Body of pancreas (tissue), 4 donors: ENCODE measurements at regions not wholly inside any gene's neighbourhood (a gene's known extent, or its start where the extent isn't known, plus 50 kb on each side); places are given as distances from the start of the nearest gene placed in this dataset.
"Not testable (repeated sequence)": the region's sequence is repeated elsewhere in the genome, so short reads cannot be mapped to it uniquely, and the experiment has no call there.

Experiments used
- POLR2A ChIP-seq, 3 donors: fragments of 450-650 bp; IDR thresholded peaks; one replicate each; pipeline ENCODE4 v1.6.1; 2016; ENCODE audit warnings: antibody characterized with exemption in 3 of 3, mild to moderate bottlenecking in 2 of 3
- TF ChIP-seq, protein P1 (sequence below), 7 experiments: fragments of 450-650 bp in 4 of 7; fragments of 200-600 bp in 3 of 7; sonication (generic) in 3 of 7; IDR thresholded peaks; one replicate each; pipeline ENCODE4 v1.5.1; 2016 to 2019; ENCODE audit warnings: antibody characterized with exemption in 7 of 7

GRCh38 chr2:55793602-55794001 lies 100.0 kb upstream of the PNPT1 start:
- TF ChIP-seq, protein P1, sequence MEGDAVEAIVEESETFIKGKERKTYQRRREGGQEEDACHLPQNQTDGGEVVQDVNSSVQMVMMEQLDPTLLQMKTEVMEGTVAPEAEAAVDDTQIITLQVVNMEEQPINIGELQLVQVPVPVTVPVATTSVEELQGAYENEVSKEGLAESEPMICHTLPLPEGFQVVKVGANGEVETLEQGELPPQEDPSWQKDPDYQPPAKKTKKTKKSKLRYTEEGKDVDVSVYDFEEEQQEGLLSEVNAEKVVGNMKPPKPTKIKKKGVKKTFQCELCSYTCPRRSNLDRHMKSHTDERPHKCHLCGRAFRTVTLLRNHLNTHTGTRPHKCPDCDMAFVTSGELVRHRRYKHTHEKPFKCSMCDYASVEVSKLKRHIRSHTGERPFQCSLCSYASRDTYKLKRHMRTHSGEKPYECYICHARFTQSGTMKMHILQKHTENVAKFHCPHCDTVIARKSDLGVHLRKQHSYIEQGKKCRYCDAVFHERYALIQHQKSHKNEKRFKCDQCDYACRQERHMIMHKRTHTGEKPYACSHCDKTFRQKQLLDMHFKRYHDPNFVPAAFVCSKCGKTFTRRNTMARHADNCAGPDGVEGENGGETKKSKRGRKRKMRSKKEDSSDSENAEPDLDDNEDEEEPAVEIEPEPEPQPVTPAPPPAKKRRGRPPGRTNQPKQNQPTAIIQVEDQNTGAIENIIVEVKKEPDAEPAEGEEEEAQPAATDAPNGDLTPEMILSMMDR (IDR thresholded peaks at IDR 0.05), result not testable (repeated sequence)
- not testable (repeated sequence) for TF ChIP-seq POLR2A (IDR thresholded peaks at IDR 0.05)
